Kasumi-1 (cell line): ENCODE measurements at regions not wholly inside any gene's neighbourhood (a gene's known extent, or its start where the extent isn't known, plus 50 kb on each side); places are given as distances from the start of the nearest gene placed in this dataset.
"Not testable (repeated sequence)": the region's sequence is repeated elsewhere in the genome, so short reads cannot be mapped to it uniquely, and the experiment has no call there.

ENCODE experiments used
- DNase-seq, 2 experiments: peaks; one replicate each; lab custom pipeline; 2025; lab: John Stamatoyannopoulos, UW

DNA sequence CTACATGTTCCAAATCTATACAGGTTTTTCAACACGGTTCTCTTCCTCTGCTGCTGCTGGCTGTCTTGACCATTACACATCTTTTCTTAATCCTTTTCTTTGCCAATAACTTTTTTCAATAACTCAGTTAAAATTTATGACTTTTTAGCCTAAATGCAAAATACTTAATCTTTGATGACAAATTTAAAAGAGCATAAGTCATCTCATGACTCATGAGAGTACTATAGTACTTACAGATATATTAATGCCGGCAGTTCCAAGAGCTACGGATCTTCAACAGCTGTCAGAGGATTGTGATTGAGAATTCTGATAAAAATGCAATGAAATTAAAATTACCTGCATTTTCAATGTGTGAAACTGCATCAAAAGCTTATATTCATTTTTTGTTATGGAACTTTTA, 105.5 kb downstream of the KPNA2 start:
- DNase-seq: no peak

DNA sequence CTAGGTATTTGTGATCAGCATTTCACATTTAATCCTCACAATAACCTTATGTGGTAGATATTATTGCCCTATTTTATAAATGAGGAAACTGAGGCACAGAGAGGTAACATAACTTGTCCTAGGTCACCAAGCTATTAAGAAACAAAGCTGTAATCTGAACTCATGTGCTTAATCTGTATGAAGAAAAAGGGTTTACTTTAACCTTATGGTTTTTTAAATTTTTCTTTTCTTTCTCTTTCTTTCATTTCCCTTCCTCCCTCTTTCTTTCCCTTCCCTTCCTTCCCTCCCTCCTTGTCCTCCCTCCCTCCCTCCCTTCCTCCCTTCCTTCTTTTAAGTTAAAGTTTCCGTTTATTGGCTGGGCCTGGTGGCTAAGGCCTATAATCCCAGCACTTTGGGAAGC, 105.2 kb upstream of the AMZ2 start:
- no peak for DNase-seq

DNA sequence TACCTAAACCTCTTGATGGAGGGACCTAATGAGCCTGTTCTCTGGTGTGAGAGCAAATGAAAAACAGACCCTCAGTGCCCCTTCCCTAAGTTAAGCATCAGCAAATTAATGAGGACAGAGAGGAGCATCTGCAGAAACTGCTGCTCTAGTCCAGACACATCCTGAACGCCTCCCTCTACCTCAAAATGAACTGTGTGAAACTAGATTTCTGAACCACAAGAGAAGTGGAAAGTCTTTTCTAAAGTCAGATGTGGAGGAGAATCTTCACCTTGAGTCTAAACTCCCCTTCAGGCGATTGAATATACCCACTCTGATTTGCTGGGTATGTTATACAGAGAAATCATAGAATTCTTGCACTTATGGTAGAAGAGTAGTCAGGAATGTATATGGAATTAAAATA, 104.4 kb upstream of the AMZ2 start:
- no peak for DNase-seq

DNA sequence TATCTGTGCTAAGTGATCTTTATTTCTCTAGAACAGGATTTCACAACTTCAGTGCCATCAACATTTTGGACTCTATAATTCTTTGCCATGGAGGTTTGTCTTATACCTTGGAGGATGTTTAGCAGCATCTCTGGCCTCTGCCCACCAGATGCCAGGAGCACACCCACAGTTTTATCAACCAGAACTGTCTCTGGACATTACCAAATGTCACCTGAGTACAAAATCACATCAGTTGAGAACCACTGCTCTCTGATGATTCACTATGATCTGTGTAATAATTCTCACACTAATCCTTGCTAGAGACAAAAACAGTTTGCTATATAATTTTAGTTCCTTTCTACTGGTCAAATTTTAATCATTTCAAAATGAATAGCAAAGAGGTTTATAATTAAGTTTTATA, 102.8 kb upstream of the AMZ2 start:
- DNase-seq: no peak

DNA sequence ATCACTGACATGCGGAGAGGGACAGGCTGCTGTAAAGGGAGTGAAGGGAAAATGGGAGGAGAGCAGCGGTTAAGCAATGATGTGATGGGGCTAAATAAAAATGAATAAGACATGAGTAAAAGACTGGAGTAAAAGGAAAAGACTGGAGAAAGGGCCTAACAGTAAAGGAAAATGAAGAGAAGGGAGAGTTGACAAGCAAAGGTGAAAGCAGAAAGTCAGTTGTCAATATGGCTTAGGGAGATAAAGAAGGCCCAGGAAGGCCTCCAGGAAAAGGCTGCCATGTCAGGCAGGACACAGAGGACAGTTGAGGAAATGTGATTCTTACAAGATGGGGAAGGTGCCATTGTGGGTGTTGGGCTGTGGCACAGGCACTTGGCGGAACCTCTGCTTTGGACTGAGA, 98.9 kb upstream of the AMZ2 start:
- no peak for DNase-seq

DNA sequence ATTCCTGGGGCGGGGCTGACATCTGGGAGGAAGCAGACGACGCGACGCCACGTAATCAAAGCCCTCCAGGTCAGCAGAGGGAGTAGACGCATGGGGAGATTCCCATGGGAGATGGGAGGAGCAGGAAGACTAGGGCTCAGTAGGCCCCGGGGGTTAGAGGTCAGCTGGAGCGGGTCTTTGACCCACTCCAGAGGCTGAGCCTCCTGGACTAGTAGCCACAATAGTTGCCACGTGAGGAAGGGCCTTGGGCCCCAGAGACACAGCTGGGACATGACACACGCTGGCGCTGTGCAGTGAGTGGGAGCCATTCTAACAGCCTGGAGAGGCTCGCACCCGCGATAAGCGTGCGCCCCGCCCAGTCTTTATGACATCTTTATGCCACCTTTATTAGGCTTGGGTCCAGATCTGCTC, 95.7 kb upstream of the AMZ2 start:
- no peak for DNase-seq

DNA sequence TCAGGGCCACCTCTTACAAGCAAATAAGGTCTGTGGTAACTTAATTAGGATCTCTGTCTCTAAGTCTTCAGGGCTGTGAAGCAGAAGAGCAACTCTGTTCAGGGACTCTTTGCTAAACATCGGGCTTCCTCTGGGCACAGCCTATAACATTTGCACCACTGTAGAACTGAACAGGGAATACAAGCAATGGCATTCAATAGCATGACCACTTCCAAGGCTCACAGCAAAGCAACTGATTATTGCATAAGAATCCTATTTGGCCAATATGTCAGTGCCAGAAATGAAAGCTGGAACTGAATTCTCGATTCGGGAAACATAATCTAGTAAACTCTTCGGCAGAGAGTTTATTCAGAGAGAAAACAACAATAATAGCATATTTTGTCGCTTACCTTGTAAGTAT, 92.2 kb upstream of the AMZ2 start:
- DNase-seq: no peak

DNA sequence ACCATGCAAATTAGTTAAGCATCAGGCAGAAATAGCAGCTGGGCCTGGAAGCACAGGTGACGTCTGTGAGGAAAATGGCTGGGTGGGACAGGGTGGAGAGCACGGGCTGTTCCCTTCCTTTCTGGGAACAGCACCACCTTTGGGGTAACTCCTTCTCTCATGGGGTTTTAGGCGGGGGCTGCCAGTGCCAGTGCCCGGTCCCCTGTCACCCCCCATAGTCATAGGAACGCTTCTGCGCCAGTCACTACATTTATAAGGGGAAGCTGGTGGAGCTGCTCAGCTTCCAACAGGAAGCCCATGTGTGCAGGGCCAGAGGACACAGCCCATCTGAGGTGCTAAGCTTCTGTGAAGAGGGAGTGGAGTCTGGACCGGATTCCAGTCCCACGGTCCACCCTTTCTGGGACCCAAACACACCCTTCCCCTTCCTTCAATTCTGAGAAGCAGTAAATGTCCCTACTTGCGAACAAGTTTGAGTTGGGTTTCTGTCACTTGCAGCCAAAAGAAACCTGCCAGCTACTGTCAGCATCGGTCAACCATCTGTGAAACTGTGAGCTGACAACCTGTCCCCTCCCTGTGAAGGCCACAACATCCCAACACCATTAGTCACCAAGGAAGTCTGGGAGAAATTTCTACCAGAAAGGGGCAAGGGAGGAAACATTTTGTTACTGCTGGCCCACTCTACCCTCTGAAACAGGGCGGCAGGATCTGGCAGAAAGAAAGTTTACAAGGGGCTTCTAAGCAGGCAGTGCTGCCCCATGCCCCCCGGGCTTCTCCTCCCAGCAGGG, 86.0 kb upstream of the AMZ2 start:
- no peak for DNase-seq

DNA sequence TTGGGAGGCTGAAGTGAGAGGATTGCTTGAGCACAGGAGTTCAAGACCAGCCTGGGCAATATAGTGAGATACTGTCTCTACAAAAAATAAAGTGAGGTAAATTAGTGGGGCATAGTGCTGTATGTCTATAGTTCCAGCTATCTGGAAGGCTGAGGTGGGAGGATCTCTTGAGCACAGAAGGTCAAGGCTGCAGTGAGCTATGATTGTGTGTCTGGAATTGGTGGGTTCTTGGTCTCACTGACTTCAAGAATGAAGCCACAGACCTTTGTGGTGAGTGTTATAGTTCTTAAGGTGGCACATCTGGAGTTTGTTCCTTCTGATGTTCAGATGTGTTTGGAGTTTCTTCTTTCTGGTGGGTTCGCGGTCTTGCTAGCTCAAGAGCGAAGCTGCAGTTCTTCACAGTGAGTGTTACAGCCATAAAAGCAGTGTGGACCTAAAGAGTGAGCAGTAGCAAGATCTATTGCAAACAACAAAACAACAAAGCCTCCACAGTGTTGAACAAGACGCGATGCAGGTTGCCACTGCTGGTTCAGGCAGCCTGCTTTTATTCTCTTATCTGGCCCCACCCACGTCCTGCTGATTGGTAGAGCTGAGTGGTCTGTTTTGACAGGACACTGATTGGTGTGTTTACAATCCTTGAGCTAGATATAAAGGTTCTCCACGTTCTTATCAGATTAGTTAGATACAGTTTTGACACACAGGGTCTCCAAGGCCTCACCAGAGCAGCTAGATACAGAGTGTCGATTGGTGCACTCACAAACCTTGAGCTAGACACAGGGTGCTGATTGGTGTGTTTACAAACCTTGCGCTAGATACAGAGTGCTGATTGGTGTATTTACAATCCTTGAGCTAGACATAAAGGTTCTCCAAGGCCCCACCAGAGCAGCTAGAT, 79.3 kb upstream of the AMZ2 start:
- not testable (repeated sequence) for DNase-seq

DNA sequence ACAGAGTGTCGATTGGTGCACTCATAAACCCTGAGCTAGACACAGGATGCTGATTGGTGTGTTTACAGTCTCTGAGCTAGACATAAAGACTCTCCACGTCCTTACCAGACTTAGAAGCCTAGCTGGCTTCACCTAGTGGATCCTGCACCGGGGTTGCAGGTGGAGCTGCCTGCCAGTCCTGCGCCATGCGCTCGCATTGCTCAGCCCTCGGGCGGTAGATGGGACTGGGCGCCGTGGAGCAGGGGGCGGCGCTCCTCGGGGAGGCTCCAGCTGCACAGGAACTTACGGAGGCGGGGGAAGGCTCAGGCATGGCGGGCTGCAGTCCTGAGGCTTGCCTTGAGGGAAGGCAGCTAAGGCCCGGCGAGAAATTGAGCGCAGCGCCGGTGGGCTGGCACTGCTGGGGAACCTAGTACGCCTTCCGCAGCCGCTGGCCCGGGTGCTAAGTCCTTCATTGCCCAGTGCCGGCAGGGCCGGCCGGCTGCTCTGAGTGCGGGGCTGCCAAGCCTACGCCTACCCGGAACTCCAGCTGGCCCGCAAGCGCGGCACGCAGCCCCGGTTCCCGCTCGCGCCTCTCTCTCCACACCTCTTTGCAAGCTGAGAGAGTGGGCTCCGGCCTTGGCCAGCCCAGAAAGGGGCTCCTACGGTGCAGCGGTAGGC, 78.5 kb upstream of the AMZ2 start:
- not testable (repeated sequence) for DNase-seq

DNA sequence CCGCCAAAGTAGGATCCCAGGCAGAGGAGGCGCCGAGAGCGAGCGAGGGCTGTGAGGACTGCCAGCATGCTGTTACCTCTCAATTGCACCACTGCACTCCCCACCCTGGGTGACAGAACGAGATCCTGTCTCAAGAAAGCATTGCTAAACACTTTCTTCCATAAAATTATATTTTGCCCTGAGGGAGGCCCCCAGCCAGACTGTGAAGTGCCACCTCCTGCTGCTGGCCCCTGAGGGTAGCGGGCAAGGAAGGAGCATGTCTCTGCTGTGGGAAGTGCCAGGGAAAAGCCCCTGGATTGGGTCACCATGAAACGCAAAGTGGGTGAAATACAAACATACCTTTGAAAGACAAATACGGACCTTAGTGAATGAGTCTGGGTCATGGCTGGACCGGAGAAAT, 78.0 kb upstream of the AMZ2 start:
- no peak for DNase-seq

DNA sequence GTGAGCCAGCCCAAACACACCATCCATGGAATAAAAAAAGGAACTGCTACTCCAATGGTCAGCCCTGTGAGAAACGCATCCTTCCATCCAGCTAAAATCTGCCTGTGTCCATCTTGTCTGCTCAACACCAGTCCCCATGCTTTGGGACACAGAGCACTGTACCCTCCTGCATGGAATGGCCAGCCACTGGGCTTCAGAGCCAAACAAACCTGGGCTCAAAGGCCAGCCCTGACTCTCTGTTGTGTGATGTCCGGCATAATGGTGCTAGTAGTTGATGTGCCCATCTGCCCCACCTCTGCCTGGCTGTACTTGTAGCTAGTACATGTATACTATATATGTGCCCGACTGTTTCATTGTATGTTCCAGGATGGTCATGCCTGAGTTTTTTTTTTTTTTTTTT, 77.6 kb upstream of the AMZ2 start:
- no peak for DNase-seq

DNA sequence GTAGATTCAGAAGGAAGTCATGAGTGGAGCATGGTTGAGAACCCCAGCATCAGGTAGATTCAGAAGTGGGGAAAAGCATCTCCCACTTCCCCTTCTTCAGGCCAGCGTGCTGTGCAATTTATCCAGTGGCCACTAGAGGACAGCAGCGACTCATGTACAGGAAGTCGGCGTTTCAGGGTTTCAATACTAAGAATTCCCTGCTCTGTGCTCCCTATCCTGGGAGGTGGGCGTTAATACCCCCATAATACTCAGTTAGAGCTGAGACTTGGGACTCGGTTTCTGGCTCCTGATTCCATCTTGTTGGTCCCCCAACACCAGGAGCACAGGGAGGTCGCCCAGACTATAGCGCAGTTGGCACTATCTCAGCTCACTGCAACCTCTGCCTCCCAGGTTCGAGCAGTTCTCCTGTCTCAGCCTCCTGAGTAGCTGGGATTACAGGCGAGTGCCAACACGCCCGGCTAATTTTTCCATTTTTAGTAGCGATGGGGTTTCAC, 75.3 kb upstream of the AMZ2 start:
- peak; percentile 80 to 81 for DNase-seq

DNA sequence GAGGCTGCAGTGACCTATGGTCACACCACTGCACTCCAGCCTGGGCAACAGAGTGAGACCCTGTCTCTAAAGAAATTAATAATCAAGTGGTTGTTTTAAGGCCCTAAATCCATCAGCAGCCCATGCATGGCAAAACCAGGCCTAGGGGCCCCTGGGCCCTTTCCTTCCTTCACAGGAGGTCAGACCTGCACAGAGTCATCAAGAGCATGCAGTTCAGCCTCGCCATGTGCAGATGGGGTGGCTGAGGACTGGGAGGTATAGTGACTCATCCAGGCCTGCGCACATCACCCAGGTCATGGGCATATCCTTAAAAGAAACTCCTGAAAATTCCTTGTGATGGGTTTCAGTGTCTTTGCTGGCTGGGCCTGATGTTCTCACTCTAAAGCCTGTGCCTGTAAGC, 72.4 kb upstream of the AMZ2 start:
- DNase-seq: no peak

DNA sequence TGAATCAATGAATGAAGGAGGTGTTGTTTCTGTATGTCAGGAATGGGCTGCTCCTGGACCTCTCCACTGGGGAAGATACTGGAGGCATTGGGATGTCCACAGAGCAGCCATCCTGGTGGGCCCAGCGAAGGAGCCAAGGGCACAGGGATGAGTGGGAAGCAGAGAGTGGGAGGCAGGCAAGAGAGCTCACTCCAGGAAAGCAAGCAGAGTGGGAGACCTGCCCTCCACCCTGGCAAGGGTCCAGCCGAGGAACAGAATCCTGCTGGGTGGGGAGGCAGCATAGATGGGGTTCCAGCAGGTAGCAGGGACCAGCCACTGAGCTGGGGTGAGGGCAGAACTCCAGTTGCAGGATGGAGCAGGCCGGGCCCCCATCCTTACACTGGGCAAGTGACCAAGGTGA, 71.9 kb upstream of the AMZ2 start:
- DNase-seq: no peak

DNA sequence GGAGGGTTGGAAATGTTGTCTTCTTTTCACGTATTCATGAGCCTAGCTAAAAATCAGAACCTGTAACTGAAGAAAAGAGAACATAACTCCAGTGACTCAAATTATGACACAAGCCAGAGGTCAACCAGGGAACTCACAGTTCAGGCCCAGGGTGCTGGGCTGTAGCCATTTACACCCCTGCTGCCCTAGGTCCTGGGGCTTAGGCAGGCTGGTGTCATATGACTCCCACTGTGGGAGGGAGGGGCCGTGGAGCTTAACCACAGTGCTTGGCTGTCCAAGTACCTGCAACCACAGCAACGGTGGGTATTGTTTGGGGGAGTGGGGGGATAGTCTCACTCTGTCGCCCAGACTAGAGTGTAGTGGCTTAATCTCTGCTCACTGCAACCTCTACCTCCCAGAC, 71.1 kb upstream of the AMZ2 start:
- DNase-seq: no peak

DNA sequence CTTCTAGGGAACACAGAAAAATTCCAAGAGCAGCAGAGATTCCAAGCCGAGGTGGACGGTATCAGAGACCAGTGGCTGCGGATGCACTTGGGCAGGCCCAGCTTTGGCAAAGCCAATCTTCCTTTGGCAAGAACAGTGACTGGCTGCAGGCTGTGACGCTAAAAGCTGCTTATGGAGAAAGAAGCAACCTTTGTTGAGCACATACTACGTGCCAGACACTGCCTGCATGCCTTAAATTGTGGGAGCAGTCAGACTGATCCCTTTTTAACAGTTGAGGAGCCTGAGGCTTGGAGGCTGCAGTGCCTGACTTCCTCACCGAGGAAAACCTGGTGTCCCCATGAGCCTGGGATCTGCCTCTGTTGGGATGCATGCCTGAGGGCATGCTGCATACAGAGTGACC, 69.0 kb upstream of the AMZ2 start:
- DNase-seq: no peak

DNA sequence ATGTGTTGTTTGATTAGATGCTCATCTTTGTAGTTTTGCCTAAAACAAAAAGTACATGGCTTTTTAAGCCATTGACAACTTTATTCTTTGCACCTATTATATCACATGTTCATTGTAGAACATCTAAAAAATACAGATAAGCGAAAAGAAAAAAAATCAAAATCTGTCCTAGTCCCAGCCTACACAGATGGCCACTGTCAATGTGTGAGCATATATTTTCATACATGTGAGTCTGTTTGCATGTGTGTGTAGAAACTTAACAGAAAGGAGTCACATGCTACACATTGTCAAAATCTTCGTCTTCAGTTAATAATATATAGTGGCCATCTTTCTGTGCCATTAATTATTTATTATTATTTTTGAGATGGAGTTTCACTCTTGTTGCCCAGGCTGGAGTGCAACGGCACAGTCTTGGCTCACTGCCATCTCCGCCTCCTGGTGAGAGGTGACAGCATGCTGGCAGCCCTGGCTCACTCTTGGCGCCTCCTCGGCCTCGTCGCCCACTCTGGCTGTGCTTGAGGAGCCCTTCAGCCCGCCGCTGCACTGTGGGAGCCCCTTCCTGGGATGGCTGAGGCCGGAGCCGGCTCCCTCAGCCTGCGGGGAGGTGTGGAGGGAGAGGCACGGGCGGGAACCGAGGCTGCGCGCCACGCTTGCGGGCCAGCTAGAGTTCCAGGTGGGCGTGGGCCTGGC, 68.5 kb upstream of the AMZ2 start:
- DNase-seq: no peak

DNA sequence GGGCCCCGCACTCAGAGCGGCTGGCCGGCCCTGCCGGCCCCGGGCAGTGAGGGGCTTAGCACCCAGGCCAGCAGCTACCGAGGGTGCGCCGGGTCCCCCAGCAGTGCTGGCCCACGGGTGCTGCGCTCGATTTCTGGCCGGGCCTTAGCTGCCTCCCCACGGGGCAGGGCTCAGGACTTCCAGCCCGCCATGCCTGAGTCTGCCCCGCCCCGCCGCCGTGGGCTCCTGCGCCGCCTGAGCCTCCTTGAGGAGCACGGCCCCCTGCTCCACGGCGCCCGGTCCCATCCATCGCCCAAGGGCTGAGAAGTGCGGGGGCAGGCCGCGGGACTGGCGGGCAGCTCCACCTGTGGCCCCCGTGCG, 67.9 kb upstream of the AMZ2 start:
- no peak for DNase-seq

DNA sequence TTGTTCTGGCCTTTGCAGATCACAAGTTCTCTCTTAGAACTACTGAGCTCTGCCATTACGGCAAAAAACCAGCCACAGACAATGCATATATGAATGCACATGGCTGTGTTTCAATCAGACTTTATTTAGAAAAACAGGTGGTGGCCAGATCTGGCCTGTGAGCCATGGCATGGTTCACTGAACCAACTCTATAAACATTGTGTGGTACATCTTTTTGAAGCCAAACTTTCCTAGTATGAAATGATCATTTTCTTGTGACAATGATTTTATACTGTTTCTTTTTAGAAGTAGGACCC, 65.9 kb upstream of the AMZ2 start:
- DNase-seq: no peak

DNA sequence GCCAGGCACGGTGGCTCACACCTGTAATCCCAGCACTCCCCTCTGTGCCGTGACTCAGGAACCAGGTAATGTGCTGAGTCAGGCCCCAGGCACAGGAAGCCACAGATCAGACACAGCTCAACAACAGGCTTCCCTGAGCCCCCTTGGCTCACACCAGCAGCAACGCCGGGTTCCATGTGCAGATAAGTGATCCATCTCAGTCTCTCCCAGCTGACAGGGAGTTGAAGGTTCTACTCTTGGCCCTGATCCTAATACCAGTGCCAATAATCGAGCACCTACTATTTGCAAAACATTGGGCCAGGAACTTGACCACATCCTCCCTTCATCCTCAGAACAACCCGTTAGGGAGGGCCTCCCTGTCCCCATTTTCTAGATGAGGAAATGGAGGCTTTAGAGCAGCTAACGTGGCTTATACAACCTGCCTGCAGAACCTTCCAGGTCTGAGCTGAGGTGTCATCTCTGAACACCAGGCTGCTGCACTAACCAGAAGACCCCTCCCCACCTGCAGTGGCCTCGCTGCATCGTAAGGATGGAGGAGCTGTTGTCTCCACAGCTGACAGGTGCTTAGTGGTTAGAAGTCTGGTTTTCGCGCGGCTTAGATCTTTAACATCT, 64.8 kb upstream of the AMZ2 start:
- no peak for DNase-seq

DNA sequence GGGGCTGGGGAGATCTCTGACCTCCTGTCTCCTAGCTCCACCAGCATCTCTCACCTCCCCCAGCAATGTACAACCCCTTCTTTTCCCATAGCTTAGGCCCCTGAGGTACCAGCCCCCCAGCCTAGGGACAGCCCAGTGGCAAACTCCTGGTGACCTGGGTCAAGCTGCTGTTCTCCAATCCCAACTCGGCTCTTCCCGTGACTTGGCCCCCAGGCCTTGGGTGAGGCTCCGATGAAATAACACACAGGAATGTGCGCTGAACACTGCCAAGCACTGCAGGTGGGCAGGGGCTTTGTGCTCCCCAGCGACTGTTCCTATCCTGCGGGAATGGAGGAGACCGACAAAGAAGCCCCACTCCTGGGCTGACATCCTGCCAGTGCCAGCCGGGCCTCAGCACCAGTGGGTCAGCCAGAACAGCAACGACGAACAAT, 63.7 kb upstream of the AMZ2 start:
- no peak for DNase-seq
